HG03521 (cell line): ENCODE measurements at regions not wholly inside any gene's neighbourhood (a gene's known extent, or its start where the extent isn't known, plus 50 kb on each side); places are given as distances from the start of the nearest gene placed in this dataset.

Experiments
- ATAC-seq: cut with Tn5 transposase; IDR thresholded peaks from one replicate; pipeline ENCODE4 v1.9.1; 2021; ENCODE audit warnings: mild to moderate bottlenecking, moderate library complexity; ENCODE audit not compliant: unreplicated experiment

GRCh38 chrX:134172588-134173259 lies 64.3 kb upstream of the CCDC160 start:
- ATAC-seq, result no peak

GRCh38 chrX:134173541-134174272 lies 63.3 kb upstream of the CCDC160 start:
- no peak for ATAC-seq

- ATAC-seq, result no peak
Measured at GRCh38 chrX:134174273-134174660, 62.7 kb upstream of the CCDC160 start.

GRCh38 chrX:134174859-134175258 lies 62.1 kb upstream of the CCDC160 start:
- ATAC-seq, result no peak

- no peak for ATAC-seq
Measured at GRCh38 chrX:134177527-134177926, 59.5 kb upstream of the CCDC160 start.

GRCh38 chrX:134180601-134181274 lies 56.2 kb upstream of the CCDC160 start:
- ATAC-seq, result no peak

GRCh38 chrX:134181275-134181660 lies 55.7 kb upstream of the CCDC160 start:
- no peak for ATAC-seq

- no peak for ATAC-seq
Measured at GRCh38 chrX:134183665-134184064, 53.3 kb upstream of the CCDC160 start.

GRCh38 chrX:134184936-134185335 lies 52.0 kb upstream of the CCDC160 start:
- no peak for ATAC-seq

GRCh38 chrX:134186362-134187121 lies 50.4 kb upstream of the CCDC160 start:
- ATAC-seq, result no peak
